SKM-1 (cell line): ENCODE measurements at regions not wholly inside any gene's neighbourhood (a gene's known extent, or its start where the extent isn't known, plus 50 kb on each side); places are given as distances from the start of the nearest gene placed in this dataset.

Experiments used
- DNase-seq: peaks from one replicate; lab custom pipeline; 2025; ENCODE audit not compliant: unreplicated experiment; lab: John Stamatoyannopoulos, UW

DNA sequence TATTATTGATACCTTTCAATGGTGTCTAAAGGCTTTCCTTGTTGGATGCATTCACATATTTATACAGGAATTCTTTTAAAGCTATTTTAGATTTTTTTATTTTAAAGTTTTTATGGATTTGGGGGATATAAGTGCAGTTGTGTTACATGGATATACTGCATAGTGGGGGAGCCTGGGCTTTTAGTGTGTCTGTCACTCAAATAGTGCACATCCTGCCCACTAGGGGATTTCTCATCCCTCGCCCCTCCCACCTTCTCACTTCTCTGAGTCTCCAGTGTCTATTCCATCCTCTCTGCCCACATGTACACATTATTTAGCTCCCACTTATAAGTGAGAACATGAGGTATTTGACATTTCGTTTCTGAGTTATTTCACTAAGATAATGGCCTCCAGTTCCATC is 154.0 kb upstream of the MKI67 start:
- no peak for DNase-seq

- no peak for DNase-seq
These were observed 155.1 kb upstream of the MKI67 start for GRCh38 chr10:128281343-128281742.

DNA sequence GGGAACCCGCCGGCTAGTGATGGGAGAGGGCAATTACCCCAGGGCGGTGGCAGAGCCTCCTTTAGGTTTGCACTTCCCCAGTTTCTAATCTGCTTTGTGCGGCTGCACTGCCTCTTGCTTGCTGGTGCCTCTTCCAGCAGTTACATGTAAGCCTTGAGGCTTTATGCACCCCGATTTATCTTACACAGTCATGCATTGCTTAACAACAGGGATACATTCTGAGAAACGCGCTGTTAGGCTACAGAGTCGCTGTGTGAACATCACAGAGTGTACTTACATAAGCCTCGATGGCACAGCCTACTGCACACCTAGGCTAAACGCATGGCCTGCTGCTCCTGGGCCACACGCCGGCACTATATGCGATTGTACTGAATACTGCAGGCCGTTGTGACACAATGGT is 155.6 kb upstream of the MKI67 start:
- no peak for DNase-seq

DNA sequence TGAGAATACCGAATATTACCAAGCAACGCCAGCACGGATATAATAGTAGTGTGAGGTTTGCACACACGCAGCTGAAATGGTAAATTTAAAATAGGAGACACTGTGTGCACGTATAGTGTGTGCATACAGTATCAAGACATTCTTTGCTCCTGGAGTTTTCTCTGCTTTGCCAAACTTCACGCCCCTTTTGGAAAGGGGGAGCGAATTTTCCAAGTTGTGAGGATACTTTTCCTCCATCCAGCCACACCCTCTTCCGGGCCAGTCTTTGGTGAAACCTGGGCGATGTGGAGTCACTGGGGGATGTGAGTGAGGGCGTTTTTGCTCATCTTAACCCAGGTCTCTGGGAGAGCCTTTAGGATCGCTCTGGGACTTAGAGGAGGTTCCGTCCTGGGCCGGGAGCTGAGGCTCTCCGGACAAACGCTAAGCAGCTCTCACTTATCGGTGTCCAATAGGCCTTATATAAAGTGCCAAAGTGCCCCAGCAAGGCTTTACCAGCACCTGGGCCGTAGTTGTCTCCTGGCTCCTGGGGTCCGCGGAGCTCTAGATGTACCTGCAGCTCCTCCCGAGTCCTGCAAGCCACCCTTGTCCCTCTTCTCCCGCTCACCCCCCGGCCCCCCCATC is 160.0 kb upstream of the MKI67 start:
- DNase-seq: no peak

DNA sequence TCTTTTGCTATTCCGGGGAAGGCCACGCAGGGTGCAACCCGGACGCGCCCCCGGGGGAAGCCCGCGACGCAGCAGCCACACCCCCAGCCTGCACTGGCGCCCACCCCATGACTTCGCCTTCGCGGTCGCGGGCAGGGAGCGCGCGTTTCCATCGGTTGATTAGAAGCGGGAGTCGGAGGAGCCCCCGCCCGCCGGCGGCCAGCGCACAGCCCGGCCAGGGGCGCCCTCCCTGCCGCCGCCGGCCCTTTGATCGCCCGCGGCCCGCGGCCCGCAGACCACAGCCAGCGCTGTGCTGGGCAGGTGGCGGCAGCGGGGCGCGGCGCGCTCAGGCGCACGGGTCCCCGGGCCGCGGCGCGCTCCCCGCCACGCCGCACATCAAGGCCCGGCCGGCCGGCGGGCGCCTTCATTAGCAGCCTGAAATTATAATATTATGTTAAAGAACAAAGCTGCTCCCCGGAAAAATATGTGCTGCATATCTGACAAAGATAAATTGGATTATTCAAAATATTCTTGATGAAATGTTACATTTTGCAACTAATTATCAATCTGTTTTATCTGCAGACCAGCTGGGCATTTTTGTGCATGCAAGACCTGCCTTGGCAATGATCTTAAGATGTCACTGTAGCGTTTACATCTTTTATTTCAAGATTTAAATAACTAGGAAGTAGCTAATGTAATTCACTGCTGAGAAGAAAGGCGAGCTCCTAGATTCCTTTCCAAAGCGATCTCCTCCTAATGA is 160.7 kb upstream of the MKI67 start:
- DNase-seq: no peak

DNA sequence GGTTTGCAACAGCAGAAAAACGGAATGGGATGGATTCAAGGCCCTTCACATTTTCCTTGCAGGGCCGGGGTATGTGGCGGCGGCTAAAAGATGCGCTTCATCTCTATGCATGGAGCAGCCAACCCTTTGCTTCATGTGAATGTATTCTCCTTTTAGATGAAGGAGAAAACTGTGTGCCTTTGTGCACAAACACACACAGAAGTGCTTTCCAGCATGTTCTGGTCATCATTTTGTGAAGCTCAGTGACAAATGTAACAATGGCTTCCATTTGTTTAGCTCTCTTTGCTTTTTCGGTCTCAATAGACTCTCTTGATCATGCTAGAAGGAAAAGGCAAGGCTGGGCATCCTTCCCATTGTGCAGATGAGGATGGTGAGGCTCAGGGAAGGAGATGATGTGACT is 161.7 kb upstream of the MKI67 start:
- DNase-seq: no peak

- DNase-seq: no peak
These were observed 163.4 kb upstream of the MKI67 start for GRCh38 chr10:128289621-128290020.

- no peak for DNase-seq
These were observed 168.8 kb upstream of the MKI67 start for GRCh38 chr10:128295003-128295402.

DNA sequence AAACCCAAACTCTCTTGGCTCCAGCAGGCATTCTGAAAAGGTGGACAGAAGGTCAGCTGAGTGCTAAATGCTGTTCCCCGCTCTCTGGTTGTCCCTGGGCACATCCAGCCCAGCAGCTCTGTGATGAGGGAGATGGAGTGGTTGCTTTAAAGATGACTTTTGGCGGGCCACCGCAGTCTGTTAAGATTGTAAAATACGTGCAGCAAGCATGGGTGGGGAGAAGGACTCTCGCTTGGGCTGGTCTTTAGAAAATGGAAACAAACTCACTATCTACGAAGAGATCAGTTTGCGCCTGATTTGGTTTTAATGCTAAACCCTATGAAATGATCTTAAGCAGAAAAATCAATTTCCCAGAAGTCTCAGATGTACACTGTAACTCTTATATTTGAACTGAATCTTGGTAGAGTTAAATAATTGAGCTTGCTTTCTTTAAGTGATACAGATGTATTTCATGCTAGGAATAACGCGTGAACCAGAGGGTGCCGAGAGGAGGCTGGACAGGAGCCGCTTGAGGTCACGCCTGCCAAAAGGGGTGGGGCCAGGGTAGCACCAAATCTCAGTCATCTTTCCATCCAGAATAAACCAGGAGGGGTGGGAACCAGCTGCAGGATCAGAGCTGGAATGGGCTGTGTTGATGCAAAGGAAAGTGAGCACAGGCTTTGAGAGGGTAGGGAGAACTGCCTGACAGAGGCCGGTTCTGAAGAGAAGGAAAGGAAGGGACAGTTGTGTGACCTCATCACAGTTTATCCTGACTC is 170.2 kb upstream of the MKI67 start:
- no peak for DNase-seq

DNA sequence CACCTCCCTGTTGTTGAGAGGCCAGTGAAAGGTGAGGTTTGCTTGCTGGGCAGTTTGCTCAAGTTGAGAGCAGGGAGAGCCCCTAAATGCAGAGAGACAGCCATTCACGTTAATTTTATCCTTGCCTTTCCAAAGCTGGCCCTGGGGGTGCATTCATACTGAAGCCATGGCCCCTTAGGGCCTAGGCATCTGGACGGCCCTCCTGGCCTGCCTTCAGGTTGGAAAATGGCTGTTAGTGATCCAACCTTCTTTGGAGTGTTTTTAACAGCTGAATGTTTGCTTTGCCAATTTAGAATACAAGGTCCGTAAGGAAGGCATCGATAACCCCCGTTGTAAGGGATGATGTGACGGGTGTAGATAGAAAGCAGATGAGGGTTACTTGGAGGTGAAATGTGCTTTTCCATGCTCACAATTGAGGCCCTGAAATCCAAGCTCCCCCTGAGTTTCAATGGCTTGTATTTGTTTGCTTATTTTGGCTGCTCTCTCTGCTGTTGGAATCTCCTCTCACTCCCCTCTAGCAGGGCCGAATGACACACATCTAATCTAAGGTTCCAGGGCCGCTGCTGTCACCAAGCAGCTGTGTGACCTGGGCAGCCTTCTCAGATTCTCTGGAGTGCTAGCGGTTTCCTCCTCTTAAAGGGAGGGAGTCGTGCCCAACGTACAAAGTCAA is 171.6 kb upstream of the MKI67 start:
- no peak for DNase-seq

DNA sequence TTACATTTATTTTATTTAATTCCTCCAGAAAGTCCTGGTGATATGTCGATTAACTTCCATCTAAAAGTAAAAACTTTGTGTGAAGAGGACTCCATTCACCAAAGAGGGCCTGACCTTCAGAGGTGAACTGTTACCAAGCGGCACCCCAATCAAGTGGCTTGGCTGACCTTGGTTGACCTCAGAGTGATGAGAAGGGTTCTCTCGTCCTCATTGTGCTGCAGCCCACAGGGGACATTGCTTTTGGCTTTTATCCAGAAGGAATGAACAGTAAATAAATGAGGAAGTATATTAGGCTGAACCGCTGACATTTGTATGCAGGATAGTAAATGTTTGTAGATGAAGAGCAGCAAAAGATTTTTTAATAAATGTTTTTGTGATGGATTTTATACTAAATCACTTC is 172.4 kb upstream of the MKI67 start:
- no peak for DNase-seq

DNA sequence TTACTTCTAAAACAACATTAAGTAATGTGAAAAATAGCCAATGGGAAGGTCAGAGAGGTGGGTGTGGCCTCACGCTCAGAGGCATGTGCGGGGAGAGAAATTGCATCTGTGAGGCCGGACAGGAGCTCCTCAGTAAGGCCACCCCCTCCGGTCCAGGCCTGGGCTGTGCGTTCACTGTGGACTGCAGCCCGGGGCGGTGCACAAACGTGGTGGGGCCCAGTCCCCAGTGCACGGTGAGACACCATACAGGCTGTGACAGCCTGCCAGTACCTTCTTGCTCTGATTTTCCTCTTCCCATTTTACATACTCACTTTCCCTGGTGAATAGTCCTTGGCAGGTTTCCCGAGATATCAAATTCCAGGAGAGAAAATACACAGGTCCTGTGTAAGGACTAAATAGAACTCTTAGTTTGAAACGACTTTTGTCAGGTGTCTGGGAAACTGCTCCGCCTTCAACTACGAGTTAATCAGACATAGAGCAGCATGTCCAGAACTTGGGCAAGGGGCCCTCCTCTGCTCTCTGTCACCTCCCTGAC is 174.1 kb upstream of the MKI67 start:
- DNase-seq: no peak

DNA sequence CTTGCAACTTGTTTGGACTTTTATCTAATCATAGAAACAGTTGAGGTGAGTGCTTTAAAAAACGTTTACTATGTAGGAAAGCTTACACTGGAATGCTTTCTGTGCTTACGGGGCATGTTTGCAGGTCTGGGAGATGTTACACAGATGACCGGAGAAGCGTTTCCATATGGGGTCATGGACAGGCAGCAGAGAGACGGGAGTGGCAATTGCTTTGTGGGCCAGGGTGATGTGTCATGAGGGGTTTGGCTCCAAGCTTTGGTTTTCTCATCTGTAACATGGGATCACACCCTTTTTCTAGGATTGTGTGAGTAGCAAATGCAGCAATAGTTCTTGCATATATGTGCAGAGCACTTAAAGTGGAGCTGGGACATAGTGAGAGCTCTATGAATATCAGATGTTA is 174.8 kb upstream of the MKI67 start:
- DNase-seq: no peak

- DNase-seq: no peak
These were observed 176.6 kb upstream of the MKI67 start for GRCh38 chr10:128302808-128303207.

- no peak for DNase-seq
These were observed 178.0 kb upstream of the MKI67 start for GRCh38 chr10:128304271-128304670.

DNA sequence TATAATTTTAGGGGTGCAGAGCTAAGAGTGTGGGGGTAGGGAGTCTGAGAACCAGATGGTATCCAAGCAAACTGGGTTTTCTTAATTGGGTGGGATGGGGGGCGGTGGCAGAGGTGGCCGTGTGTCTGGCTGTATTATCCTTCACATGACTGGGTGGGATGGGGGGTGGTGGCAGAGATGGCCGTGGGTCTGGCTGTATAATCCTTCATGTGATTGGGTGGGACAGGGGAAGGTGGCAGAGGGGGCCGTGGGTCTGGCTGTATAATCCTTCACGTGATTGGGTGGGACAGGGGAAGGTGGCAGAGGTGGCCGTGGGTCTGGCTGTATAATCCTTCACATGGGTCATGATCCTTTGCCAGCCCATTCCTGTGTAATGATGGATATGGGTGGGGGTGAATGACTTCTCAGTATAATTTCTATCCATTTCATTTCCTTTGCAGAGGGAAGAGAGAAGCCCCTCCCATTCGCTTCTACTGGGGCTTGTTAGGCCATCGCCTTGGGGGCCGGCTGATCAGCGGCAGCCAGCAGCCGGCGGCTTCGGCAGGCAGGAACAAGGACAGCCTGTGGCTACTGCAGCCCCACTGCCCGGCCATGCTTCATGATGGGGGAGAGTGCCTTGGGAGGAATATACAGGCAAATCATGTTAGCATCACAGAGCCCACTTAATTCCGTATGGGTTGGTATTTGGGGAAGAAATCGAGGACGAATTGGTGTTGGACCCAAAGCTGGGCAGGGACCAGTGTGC is 179.6 kb upstream of the MKI67 start:
- DNase-seq: no peak

DNA sequence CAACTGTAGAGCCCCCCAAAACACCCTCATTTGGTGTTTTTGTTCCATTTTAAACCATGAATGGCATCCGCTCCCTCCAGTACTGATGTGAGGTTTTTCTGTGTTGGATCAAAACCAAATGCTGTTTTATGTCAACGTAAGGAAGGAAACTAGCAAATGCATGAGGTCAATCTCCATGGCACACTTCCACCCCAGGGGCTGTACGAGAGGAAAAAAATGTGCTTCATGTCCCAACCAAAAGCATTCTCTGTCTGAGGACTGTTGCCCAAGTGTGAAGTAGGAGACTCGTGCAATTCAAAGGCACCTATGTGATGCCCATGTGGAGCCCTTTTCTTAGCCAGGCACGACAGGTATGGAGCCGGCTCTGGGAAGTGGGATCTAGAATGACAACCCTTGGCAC is 180.3 kb upstream of the MKI67 start:
- no peak for DNase-seq

DNA sequence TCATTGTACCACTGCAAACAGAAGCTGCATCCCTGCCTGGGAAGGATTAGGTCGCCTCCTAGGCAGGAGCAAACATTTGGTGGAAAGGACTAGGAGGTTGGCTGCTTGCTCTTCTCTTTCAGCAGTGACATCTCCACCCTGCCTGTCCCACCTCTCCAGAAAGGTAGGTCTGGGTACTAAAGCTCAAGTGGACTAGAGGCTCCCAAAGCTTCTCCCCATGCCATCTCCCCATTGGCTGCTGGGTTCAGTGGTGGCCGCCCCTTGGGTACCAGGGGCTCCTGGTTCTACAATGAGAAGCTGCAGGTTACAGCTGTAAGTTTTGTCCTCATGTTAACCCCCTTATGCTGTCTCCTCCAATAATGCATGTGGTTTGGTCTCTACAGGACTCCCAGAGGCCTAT is 180.7 kb upstream of the MKI67 start:
- no peak for DNase-seq

GRCh38 chr10:128307820-128308219 is 181.6 kb upstream of the MKI67 start:
- DNase-seq: no peak

GRCh38 chr10:128310971-128311658 is 184.9 kb upstream of the MKI67 start:
- no peak for DNase-seq
